ENCODE measurements at regions not wholly inside any gene's neighbourhood (a gene's known extent, or its start where the extent isn't known, plus 50 kb on each side); places are given as distances from the start of the nearest gene placed in this dataset.

GRCh38 chr2:237213315-237214022, 127.8 kb downstream of the COPS8 start (continued):
- no peak for TF ChIP-seq ZNF280B (CRISPR knock-in tag; IDR thresholded peaks at IDR 0.05)

- no peaks in the 10 kb centered on the region for H3K79me2 ChIP-seq (ENCODE audit: control insufficient read depth, insufficient read depth, low read length)
- no peak for FAIRE-seq
- H2AFZ ChIP-seq (ENCODE audit: low read depth, low read length): no peak overlapping the region
- ChIA-PET CTCF (ENCODE audit: low intra/inter-chr PET ratio) (no interaction called here), POLR2A (no interaction called here)
- no peak for TF ChIP-seq MBD1 (CRISPR knock-in tag; IDR thresholded peaks at IDR 0.05)
- TF ChIP-seq NFE2 (IDR thresholded peaks at IDR 0.05; ENCODE audit: low read depth): no peak
- TF ChIP-seq CTBP1 (IDR thresholded peaks at IDR 0.05; ENCODE audit: borderline replicate concordance): no peak
- no peak for TF ChIP-seq TEAD1 (CRISPR knock-in tag; IDR thresholded peaks at IDR 0.05)
- no peak for TF ChIP-seq SMAD4 (CRISPR knock-in tag; conservative IDR thresholded peaks at IDR 0.05)
- no peak for TF ChIP-seq ZEB2 (IDR thresholded peaks at IDR 0.05)
- H3K27me3 ChIP-seq (ENCODE audit: control insufficient read depth in 2 of 2, insufficient read depth in 2 of 2, low read length in 2 of 2): peaks cover 0 to 8% of the 10 kb centered on the region in 2 experiments; a peak in 3 of 5 replicates
- no peaks in the 10 kb centered on the region for H4K20me1 ChIP-seq (replicated peaks; ENCODE audit: control insufficient read depth, insufficient read depth, low read length)
- DNase-seq (ENCODE audit: extremely low read depth in 1 of 4, low spot score in 3 of 4): no peak
- intact Hi-C loops (cut with micrococcal nuclease) (no loop called here), in situ Hi-C loops (cut with MboI) (no loop called here)
- H3K9me3 ChIP-seq (replicated peaks; ENCODE audit: control insufficient read depth, insufficient read depth, low read depth, low read length): peaks cover 4% of the 10 kb centered on the region; the same call in 1 of the 2 replicates
- no peaks in the 10 kb centered on the region for H3K9me1 ChIP-seq (ENCODE audit: control insufficient read depth, insufficient read depth, low read length)
- no peaks in the 10 kb centered on the region for H3K4me1 ChIP-seq (replicated peaks in 1 of 2; ENCODE audit: control insufficient read depth in 2 of 2, insufficient read depth in 2 of 2, low read length in 2 of 2)
- WGBS (ENCODE audit: insufficient coverage, low coverage, missing lambda C conversion rate): 3% methylated on average over 8 of the region's 8 CpGs
- H3K27ac ChIP-seq (ENCODE audit: extremely low read depth, low read depth, low read length): no peak overlapping the region
- H3K9ac ChIP-seq (ENCODE audit: insufficient read depth in 1 of 2, low read depth in 2 of 2, low read length in 2 of 2): no peak overlapping the region
- H3K4me3 ChIP-seq: no peak overlapping the region
- no TSS peak for BruUV-seq (replicated peaks)
- no peak overlapping the region for H3K4me2 ChIP-seq (ENCODE audit: insufficient read depth, low read length)
- no peaks in the 10 kb centered on the region for H3K36me3 ChIP-seq (ENCODE audit: control insufficient read depth, insufficient read depth, low read length)
- ATAC-seq: no peak
These were observed 128.5 kb downstream of the COPS8 start for GRCh38 chr2:237214030-237214675.
